SU-DHL-6 (cell line): ENCODE measurements at regions not wholly inside any gene's neighbourhood (a gene's known extent, or its start where the extent isn't known, plus 50 kb on each side); places are given as distances from the start of the nearest gene placed in this dataset.

ENCODE experiments used
- EZH2phosphoT487 ChIP-seq: fragments of 200-600 bp; sonication (generic), shearing (Covaris generic); conservative IDR thresholded peaks from 2 replicates; pipeline ENCODE4 v1.6.1; 2018; ENCODE audit warnings: mild to moderate bottlenecking, antibody characterized with exemption, low read length, moderate library complexity, mixed read lengths
- TF ChIP-seq, protein P1 (sequence below): fragments of 200-600 bp; sonication (generic); IDR thresholded peaks from one replicate; pipeline ENCODE4 v1.5.1; 2017; ENCODE audit warnings: antibody characterized with exemption, mild to moderate bottlenecking, low read length, moderate library complexity; ENCODE audit not compliant: insufficient read depth, poor library complexity, severe bottlenecking

DNA sequence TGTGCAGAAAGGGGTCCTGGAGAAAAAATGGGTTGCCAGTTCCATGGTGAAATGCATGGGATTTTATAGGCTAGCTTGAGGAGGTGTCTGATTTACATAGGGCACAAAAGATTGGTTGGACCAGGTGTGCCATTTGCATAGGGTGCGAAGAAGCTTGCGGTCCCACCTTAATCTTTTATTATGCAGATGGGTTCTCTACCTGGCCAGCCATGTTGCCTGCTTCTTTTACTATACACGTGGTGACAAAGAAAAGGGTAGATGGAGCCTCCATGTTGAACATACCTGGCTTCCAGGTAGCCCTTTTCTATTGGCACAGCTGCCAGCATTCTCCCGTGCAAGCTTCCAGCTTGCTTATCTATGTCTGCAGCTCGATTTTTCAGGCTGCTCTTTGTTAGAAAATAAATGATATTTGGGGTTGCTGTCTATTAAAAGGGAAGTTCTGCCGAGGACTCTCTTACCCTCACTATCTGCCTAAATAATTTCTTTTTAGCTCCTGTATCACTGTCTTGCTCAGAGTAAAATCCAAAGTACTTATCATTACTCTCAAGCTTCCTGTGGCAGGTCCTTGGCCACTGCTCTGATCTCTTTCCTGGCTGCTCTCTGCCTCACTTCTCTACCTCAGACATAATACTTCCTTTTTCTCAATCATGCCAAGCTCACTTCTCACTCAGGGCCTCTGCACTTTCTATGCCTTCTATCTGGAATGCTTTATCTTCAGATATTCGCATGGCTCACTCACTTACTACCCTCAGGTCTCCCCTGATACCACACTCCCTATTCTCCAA is 216.0 kb upstream of the DAAM1 start:
- TF ChIP-seq, protein P1, sequence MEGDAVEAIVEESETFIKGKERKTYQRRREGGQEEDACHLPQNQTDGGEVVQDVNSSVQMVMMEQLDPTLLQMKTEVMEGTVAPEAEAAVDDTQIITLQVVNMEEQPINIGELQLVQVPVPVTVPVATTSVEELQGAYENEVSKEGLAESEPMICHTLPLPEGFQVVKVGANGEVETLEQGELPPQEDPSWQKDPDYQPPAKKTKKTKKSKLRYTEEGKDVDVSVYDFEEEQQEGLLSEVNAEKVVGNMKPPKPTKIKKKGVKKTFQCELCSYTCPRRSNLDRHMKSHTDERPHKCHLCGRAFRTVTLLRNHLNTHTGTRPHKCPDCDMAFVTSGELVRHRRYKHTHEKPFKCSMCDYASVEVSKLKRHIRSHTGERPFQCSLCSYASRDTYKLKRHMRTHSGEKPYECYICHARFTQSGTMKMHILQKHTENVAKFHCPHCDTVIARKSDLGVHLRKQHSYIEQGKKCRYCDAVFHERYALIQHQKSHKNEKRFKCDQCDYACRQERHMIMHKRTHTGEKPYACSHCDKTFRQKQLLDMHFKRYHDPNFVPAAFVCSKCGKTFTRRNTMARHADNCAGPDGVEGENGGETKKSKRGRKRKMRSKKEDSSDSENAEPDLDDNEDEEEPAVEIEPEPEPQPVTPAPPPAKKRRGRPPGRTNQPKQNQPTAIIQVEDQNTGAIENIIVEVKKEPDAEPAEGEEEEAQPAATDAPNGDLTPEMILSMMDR: no peak
- no peak for TF ChIP-seq EZH2phosphoT487
